ENCODE measurements at regions not wholly inside any gene's neighbourhood (a gene's known extent, or its start where the extent isn't known, plus 50 kb on each side); places are given as distances from the start of the nearest gene placed in this dataset.

DNA sequence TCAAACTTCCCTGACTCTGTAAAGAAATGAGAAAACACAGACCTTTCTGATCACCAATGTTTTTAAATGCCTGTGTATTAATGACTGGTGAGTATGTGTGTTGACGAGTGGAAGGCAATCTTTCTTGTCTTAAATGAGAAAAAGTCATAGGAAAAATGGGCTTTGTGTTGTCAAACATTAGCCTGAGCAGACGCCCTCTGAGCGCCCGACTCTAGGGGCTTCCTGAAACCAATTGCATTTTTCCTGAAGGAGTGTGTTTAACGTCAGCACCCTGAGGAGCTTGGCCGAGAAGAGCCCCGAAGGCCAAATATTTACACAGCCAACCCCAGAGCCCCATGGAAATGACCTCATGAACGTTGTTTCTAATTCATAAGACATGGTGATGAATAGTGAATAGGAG, 154.3 kb downstream of the PHF2 start:
- Histone ChIP-seq H3K27ac (ENCODE audit: insufficient read depth, low read length) (no peak overlapping the region), H3K36me3 (ENCODE audit: control insufficient read depth, insufficient read depth, low read length) (no peaks in the 10 kb centered on the region), H3K4me2 (ENCODE audit: extremely low read depth, insufficient read depth, low read length) (no peak overlapping the region), H3K79me2 (ENCODE audit: control insufficient read depth, insufficient read depth, low read length) (no peaks in the 10 kb centered on the region), H2AFZ (ENCODE audit: low read length) (no peak overlapping the region), H3K4me3 (replicated peaks in 1 of 4; ENCODE audit: control extremely low read depth in 1 of 4, insufficient read depth in 1 of 4, low read depth in 3 of 4, low read length in 4 of 4) (no peak overlapping the region), H3K9me3 (ENCODE audit: control insufficient read depth, insufficient read depth, low read depth, low read length) (no peaks in the 10 kb centered on the region), H4K20me1 (ENCODE audit: control insufficient read depth, extremely low read depth, insufficient read depth, low read length) (no peaks in the 10 kb centered on the region), H3K4me1 (ENCODE audit: control insufficient read depth, extremely low read depth, insufficient read depth, low read length) (no peaks in the 10 kb centered on the region), H3K9ac (ENCODE audit: insufficient read depth, low read length) (no peak overlapping the region), H3K27me3 (ENCODE audit: control insufficient read depth, insufficient read depth, low read length) (no peaks in the 10 kb centered on the region)
- TF ChIP-seq, protein P1, sequence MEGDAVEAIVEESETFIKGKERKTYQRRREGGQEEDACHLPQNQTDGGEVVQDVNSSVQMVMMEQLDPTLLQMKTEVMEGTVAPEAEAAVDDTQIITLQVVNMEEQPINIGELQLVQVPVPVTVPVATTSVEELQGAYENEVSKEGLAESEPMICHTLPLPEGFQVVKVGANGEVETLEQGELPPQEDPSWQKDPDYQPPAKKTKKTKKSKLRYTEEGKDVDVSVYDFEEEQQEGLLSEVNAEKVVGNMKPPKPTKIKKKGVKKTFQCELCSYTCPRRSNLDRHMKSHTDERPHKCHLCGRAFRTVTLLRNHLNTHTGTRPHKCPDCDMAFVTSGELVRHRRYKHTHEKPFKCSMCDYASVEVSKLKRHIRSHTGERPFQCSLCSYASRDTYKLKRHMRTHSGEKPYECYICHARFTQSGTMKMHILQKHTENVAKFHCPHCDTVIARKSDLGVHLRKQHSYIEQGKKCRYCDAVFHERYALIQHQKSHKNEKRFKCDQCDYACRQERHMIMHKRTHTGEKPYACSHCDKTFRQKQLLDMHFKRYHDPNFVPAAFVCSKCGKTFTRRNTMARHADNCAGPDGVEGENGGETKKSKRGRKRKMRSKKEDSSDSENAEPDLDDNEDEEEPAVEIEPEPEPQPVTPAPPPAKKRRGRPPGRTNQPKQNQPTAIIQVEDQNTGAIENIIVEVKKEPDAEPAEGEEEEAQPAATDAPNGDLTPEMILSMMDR (conservative IDR thresholded peaks at IDR 0.05 in 1 of 2, IDR thresholded peaks at IDR 0.05 in 1 of 2; ENCODE audit: low read depth in 1 of 2, low read length in 2 of 2), result no peak
- no peak for TF ChIP-seq EZH2 (IDR thresholded peaks at IDR 0.05; ENCODE audit: low read length, missing control alignments)
- no peak for DNase-seq (ENCODE audit: low read depth in 2 of 2)

DNA sequence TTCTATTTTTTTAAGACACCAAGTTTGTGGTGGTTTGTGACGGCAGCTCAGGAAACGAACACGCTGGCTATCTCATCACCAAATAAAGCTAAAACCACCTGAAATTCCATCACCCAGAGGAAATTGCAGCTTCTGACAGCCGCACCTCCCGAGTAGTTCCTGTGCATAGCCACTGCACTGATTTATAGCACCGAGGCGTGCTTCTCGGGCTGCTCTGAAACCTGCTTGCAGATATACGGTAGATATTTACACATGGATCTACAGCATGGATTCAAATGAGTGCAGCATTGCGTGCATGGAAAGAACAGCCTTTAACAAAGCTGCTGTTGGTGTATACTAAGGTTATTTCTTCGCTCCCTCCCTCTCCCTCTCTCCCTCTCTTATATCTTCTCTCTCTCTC, 153.8 kb downstream of the PHF2 start:
- Histone ChIP-seq H3K79me2 (ENCODE audit: control insufficient read depth, insufficient read depth, low read length) (no peaks in the 10 kb centered on the region), H4K20me1 (ENCODE audit: control insufficient read depth, extremely low read depth, insufficient read depth, low read length) (no peaks in the 10 kb centered on the region), H3K9me3 (ENCODE audit: control insufficient read depth, insufficient read depth, low read depth, low read length) (no peaks in the 10 kb centered on the region), H2AFZ (ENCODE audit: low read length) (no peak overlapping the region), H3K4me1 (ENCODE audit: control insufficient read depth, extremely low read depth, insufficient read depth, low read length) (no peaks in the 10 kb centered on the region), H3K27me3 (ENCODE audit: control insufficient read depth, insufficient read depth, low read length) (no peaks in the 10 kb centered on the region), H3K9ac (ENCODE audit: insufficient read depth, low read length) (no peak overlapping the region), H3K4me3 (replicated peaks in 1 of 4; ENCODE audit: control extremely low read depth in 1 of 4, insufficient read depth in 1 of 4, low read depth in 3 of 4, low read length in 4 of 4) (no peak overlapping the region), H3K27ac (ENCODE audit: insufficient read depth, low read length) (no peak overlapping the region), H3K4me2 (ENCODE audit: extremely low read depth, insufficient read depth, low read length) (no peak overlapping the region), H3K36me3 (ENCODE audit: control insufficient read depth, insufficient read depth, low read length) (no peaks in the 10 kb centered on the region)
- TF ChIP-seq, protein P1 (conservative IDR thresholded peaks at IDR 0.05 in 1 of 2, IDR thresholded peaks at IDR 0.05 in 1 of 2; ENCODE audit: low read depth in 1 of 2, low read length in 2 of 2), result no peak
- no peak for TF ChIP-seq EZH2 (IDR thresholded peaks at IDR 0.05; ENCODE audit: low read length, missing control alignments)
- no peak for DNase-seq (ENCODE audit: low read depth in 2 of 2)
